Thymus (tissue), 11 donors: ENCODE measurements at regions not wholly inside any gene's neighbourhood (a gene's known extent, or its start where the extent isn't known, plus 50 kb on each side); places are given as distances from the start of the nearest gene placed in this dataset.

Experiments used
- DNase-seq, 9 donors: peaks; one replicate each; pipeline ENCODE4 v3.0.0-alpha.2; 2013; ENCODE audit warnings: low spot score in 9 of 9, low read depth in 6 of 9, missing footprints in 1 of 9
- H3K27ac ChIP-seq, 2 donors: one replicate each; pipeline ENCODE4 v1.5.1; 2013; ENCODE audit warnings: control low read depth in 1 of 2, low read depth in 1 of 2, low read length in 1 of 2, mild to moderate bottlenecking in 1 of 2, moderate library complexity in 1 of 2
- H3K27me3 ChIP-seq, 2 donors: one replicate each; pipeline ENCODE4 v1.5.1; 2013; ENCODE audit warnings: low read length in 1 of 2; ENCODE audit not compliant: control insufficient read depth in 2 of 2, insufficient read depth in 1 of 2
- H3K36me3 ChIP-seq, 2 donors: one replicate each; pipeline ENCODE4 v1.5.1; 2013; ENCODE audit warnings: low read length in 1 of 2, mild to moderate bottlenecking in 1 of 2, moderate library complexity in 1 of 2; ENCODE audit not compliant: control insufficient read depth in 2 of 2, insufficient read depth in 2 of 2
- H3K4me1 ChIP-seq, 2 donors: one replicate each; pipeline ENCODE4 v1.5.1; 2013; ENCODE audit warnings: low read length in 2 of 2; ENCODE audit not compliant: control insufficient read depth in 2 of 2, insufficient read depth in 2 of 2
- H3K4me3 ChIP-seq, 2 donors: one replicate each; pipeline ENCODE4 v1.5.1; 2013; ENCODE audit warnings: low read length in 2 of 2, control low read depth in 1 of 2, mild to moderate bottlenecking in 1 of 2
- H3K9me3 ChIP-seq, 2 donors: one replicate each; pipeline ENCODE4 v1.5.1; 2013; ENCODE audit warnings: low read length in 1 of 2, mild to moderate bottlenecking in 1 of 2; ENCODE audit not compliant: control insufficient read depth in 2 of 2, insufficient read depth in 1 of 2
- WGBS: extraction: QIAGEN DNeasy Blood & Tissue Kit; methylation state at CpG from one replicate; pipeline ENCODE4 v1.1.7; 2013; 5-methylcytosine and 5-hydroxymethylcytosine counted together
- donor health status: healthy.

DNA sequence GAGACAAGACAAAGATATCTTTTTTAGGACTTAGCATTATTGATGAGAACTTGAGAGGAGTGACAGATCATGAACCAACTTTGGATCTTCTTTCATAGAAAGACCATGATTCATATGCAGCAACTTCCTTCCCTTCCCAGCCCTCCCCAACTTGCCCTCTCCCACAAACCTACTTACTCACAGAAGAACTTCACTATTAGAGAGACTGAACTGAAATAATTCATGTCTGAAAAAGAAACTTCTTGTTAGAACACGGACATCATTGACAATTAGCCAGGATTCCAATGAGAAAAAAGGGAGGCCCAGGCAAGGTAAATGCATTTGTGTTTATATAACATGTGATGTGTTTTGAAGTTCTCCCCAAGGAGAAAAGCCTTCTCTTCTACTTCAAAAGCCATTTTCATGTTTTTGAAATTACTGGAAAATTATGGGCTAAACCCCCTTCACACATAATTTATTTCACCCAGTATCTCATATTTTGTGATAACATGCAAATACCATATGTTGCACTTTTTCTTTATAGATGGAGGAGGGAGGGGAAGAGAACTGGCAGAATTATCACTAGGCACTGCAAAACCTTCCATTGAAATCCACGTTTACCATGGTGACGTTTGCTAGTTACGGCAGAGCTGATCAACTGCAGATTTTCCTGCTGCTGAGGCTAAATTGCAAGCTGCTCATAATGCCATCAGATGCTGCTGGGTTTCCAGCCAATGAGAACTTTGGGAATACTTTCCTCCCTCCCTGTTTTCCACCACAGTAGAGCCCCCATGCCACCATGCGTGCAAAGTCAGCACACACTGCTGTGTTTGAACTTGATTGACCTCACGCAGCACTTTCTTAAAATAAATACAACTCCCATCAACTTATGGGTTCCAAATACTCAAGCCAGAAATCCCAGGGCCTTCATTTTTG lies 294.7 kb downstream of the MEIS1 start:
- Histone ChIP-seq H3K36me3 (no peaks in the 10 kb centered on the region), H3K4me1 (no peaks in the 10 kb centered on the region), H3K4me3 (no peak overlapping the region), H3K27me3 (no peaks in the 10 kb centered on the region), H3K27ac (no peak overlapping the region), H3K9me3 (no peaks in the 10 kb centered on the region)
- no peak for DNase-seq
- 89% methylated on average over 6 of the region's 6 CpGs for WGBS

DNA sequence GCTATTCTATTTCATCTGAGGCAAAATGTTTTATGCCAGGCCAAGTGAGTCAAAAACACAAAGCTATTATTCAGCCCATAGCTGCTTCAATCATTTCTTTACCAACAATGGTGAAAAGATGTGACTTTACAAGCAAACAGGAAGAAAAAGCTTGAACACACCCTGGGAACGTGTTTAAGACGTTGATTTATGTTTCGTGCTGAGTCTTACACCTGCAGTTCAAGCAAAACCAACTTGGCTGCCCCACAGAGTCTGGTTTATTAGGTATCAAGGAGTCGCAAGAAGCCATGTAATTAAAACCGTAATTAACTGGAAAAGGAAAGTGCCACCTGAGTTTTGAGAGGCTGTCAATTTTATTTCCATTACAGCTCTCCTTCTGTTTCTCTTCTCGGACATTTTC lies 295.5 kb downstream of the MEIS1 start:
- Histone ChIP-seq H3K4me3 (no peak overlapping the region), H3K4me1 (no peaks in the 10 kb centered on the region), H3K27me3 (no peaks in the 10 kb centered on the region), H3K36me3 (no peaks in the 10 kb centered on the region), H3K9me3 (no peaks in the 10 kb centered on the region), H3K27ac (no peak overlapping the region)
- no peak for DNase-seq
- WGBS = 91% methylated on average over 6 of the region's 6 CpGs

- Histone ChIP-seq H3K4me3 (no peak overlapping the region), H3K27me3 (no peaks in the 10 kb centered on the region), H3K9me3 (no peaks in the 10 kb centered on the region), H3K36me3 (no peaks in the 10 kb centered on the region), H3K27ac (no peak overlapping the region), H3K4me1 (no peaks in the 10 kb centered on the region)
- WGBS = 93% methylated on average over 8 of the region's 8 CpGs
- no peak for DNase-seq
These were observed 298.6 kb downstream of the MEIS1 start for GRCh38 chr2:66733364-66733999.

GRCh38 chr2:66748939-66749338 lies 314.0 kb downstream of the MEIS1 start:
- H3K27me3 ChIP-seq = no peaks in the 10 kb centered on the region
- 7% methylated on average over 3 of the region's 3 CpGs for WGBS
- H3K4me3 ChIP-seq = no peak overlapping the region
- H3K9me3 ChIP-seq = no peaks in the 10 kb centered on the region
- H3K27ac ChIP-seq = no peak overlapping the region
- H3K36me3 ChIP-seq = no peaks in the 10 kb centered on the region
- DNase-seq = no peak
- H3K4me1 ChIP-seq = no peaks in the 10 kb centered on the region

- no peak for DNase-seq
- WGBS = 95% methylated on average over 1 of the region's 1 CpG
- Histone ChIP-seq H3K4me1 (no peaks in the 10 kb centered on the region), H3K27ac (no peak overlapping the region), H3K27me3 (no peaks in the 10 kb centered on the region), H3K36me3 (no peaks in the 10 kb centered on the region), H3K4me3 (no peak overlapping the region), H3K9me3 (no peaks in the 10 kb centered on the region)
These were observed 314.6 kb downstream of the MEIS1 start for GRCh38 chr2:66749566-66749965.

- DNase-seq = no peak
- H3K27me3 ChIP-seq = no peaks in the 10 kb centered on the region
- no peak overlapping the region for H3K4me3 ChIP-seq
- H3K36me3 ChIP-seq = no peaks in the 10 kb centered on the region
- no peak overlapping the region for H3K27ac ChIP-seq
- H3K4me1 ChIP-seq = no peaks in the 10 kb centered on the region
- no peaks in the 10 kb centered on the region for H3K9me3 ChIP-seq
- 93% methylated on average over 1 of the region's 1 CpG for WGBS
These were observed 318.3 kb downstream of the MEIS1 start for GRCh38 chr2:66753257-66753656.

DNA sequence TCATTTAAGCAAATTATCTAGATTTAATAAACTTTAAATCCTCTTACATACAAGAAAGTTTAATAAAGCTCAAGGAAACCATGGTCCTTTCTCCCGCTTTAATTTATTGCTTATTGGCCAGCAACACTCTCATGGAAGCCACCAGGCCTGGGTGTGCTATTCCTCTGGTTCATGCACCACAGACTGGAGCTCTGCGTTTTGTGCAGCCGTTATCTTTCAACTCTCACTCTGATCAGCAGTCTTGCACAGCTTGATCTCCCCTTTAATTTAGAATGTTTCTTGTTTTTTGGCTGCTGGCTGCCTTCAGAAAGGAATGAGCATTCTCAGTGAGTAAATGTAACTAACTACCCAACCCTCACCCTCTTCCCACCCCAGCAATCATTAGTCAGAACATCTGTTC lies 318.7 kb downstream of the MEIS1 start:
- no peaks in the 10 kb centered on the region for H3K4me1 ChIP-seq
- WGBS = 98% methylated on average over 3 of the region's 3 CpGs
- H3K27ac ChIP-seq = no peak overlapping the region
- H3K4me3 ChIP-seq = no peak overlapping the region
- H3K36me3 ChIP-seq = no peaks in the 10 kb centered on the region
- no peaks in the 10 kb centered on the region for H3K27me3 ChIP-seq
- no peaks in the 10 kb centered on the region for H3K9me3 ChIP-seq
- no peak for DNase-seq

GRCh38 chr2:66755974-66756373 lies 321.0 kb downstream of the MEIS1 start:
- Histone ChIP-seq H3K4me1 (no peaks in the 10 kb centered on the region), H3K27me3 (no peaks in the 10 kb centered on the region), H3K4me3 (no peak overlapping the region), H3K36me3 (no peaks in the 10 kb centered on the region), H3K9me3 (no peaks in the 10 kb centered on the region), H3K27ac (no peak overlapping the region)
- 93% methylated on average over 1 of the region's 1 CpG for WGBS
- DNase-seq = no peak

DNA sequence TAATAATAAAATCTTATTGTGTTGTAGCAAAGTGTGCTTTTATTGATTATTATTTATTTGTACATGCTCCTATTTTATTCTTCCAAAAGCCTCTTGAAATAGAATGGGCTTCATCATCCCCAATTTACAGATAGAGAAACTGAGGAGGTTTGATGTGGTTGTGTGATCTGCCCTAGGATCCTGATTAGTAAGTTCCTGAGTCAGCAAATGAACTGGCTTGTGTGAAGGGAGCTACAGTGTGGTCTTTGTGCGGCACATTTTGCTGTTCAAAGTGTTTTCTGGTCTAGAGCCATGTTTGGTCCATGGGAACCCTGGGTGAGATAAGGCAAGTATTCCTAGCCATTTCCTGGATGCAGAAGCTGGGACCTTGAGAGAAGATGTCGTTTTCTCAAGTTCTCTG lies 326.9 kb downstream of the MEIS1 start:
- no peaks in the 10 kb centered on the region for H3K27me3 ChIP-seq
- 92% methylated on average over 2 of the region's 2 CpGs for WGBS
- no peaks in the 10 kb centered on the region for H3K9me3 ChIP-seq
- H3K27ac ChIP-seq = no peak overlapping the region
- no peaks in the 10 kb centered on the region for H3K36me3 ChIP-seq
- no peak for DNase-seq
- H3K4me3 ChIP-seq = no peak overlapping the region
- H3K4me1 ChIP-seq = no peaks in the 10 kb centered on the region
